GM12865 (cell line): ENCODE measurements at regions not wholly inside any gene's neighbourhood (a gene's known extent, or its start where the extent isn't known, plus 50 kb on each side); places are given as distances from the start of the nearest gene placed in this dataset.

Source experiments
- DNase-seq: peaks from one replicate; pipeline ENCODE4 v3.0.0; 2010; ENCODE audit warnings: low read depth
- H3K4me3 ChIP-seq: 2 replicates; pipeline ENCODE4 v1.5.1; 2011; ENCODE audit warnings: mild to moderate bottlenecking, low read depth, low read length, control low read depth
- CTCF ChIP-seq: IDR thresholded peaks from 2 replicates; pipeline ENCODE4 v1.5.1; 2011; ENCODE audit warnings: low read length, control low read depth, low read depth, inconsistent platforms; ENCODE audit not compliant: insufficient read depth; ENCODE audit errors: missing control alignments

GRCh38 chr15:24858737-24859601 is 95.8 kb upstream of the SNRPN start:
- TF ChIP-seq CTCF = no peak
- DNase-seq = no peak
- H3K4me3 ChIP-seq = no peak overlapping the region

GRCh38 chr15:24861014-24861690 is 93.6 kb upstream of the SNRPN start:
- no peak overlapping the region for H3K4me3 ChIP-seq
- no peak for TF ChIP-seq CTCF
- DNase-seq = no peak

DNA sequence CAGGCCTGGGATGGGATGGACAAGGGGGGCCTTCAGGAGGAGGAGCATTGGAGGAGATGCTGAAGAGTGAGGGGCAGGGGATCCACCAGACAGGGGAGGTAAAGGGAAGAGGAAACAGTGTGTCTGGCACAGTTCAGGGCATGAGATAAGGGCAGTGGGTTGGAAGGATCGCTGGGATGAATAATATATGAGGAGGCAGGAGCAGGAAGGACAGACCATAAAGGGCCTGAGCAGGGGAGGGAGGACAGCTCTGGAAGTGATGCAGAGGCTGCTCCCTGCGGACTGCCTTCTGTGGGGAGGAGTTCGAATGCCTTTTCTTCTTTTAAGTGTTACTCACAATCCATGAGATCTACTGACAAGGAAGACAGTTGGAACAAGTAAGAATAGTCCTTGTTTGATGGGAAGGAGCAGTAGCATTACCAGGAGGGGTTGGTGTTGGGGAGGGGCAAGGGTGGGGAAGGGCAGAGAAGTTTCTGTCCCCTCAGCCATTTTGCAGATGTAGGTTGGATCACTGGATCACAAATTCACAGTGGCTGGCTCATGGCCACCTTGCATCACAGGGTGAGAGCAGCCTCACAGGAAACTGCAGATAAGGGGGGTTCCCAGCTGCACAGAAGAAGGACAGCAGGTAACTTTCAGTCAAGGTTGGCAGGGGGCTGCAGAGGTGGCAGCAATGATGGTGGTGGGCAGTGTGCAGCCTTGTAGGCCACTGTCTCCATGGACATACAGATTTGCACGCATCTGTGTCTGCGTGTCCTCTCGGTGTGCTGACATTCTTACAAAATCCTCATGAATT is 91.9 kb upstream of the SNRPN start:
- DNase-seq = no peak
- no peak for TF ChIP-seq CTCF
- H3K4me3 ChIP-seq = no peak overlapping the region

DNA sequence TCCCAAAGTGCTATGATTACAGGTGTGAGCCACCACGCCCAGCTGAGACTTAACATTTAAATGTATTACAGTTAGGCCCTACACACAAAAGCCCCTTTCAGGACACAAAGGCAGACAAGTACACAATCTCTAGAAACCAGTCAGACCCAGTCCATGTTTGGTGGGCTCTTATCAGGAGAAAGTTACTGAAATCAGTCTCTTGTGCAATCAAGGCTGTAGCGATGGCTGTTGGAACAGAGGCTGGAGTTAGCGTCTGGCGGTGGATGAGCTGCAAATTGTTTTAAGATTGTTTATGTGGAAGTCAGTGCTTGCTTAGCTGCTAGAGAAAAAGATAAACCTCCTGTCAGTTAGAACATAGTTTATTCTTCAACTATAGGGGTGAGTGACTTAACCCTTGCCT is 89.5 kb upstream of the SNRPN start:
- no peak for TF ChIP-seq CTCF
- no peak overlapping the region for H3K4me3 ChIP-seq
- no peak for DNase-seq

DNA sequence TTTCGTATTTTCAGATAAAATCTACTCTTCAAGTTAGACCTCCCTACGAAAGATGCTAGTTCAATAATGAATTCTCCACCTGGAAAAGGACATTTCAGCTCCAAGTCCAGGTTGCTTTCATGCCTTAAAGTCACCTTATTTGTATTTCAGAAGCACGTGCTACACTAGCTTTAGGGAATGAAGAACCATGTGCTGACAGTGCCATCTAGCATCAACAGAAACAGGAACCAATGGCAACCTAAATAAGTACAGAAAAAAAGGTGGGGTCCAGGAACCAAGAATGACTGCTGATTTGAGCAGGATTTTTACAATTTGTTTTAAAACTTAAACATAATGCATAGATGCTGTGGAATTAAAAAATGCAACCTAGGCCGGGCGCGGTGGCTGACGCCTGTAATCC is 77.6 kb upstream of the SNRPN start:
- no peak for TF ChIP-seq CTCF
- no peak overlapping the region for H3K4me3 ChIP-seq
- no peak for DNase-seq

GRCh38 chr15:24878153-24878552 is 76.6 kb upstream of the SNRPN start:
- H3K4me3 ChIP-seq = no peak overlapping the region
- no peak for DNase-seq
- no peak for TF ChIP-seq CTCF
